Mesenchymal stem cell (in vitro differentiated cells and primary cell): ENCODE measurements at regions not wholly inside any gene's neighbourhood (a gene's known extent, or its start where the extent isn't known, plus 50 kb on each side); places are given as distances from the start of the nearest gene placed in this dataset.

Source experiments
- DNase-seq: peaks from one replicate; pipeline ENCODE4 v3.0.0-alpha.2; 2013
- H2AFZ ChIP-seq: one replicate; pipeline ENCODE4 v1.6.1; 2013; ENCODE audit warnings: low read depth, mild to moderate bottlenecking, control low read depth, inconsistent platforms, low read length, moderate library complexity
- H2AK5ac ChIP-seq: 2 replicates; pipeline ENCODE4 v1.6.1; 2013; ENCODE audit warnings: low read length, moderate library complexity, mild to moderate bottlenecking, inconsistent platforms; ENCODE audit not compliant: severe bottlenecking
- H2BK120ac ChIP-seq: one replicate; pipeline ENCODE4 v1.6.1; 2013; ENCODE audit warnings: low read depth, mild to moderate bottlenecking, inconsistent platforms, low read length, moderate library complexity
- H2BK12ac ChIP-seq, 2 experiments: one replicate each; pipeline ENCODE4 v1.6.1; 2013; ENCODE audit warnings: inconsistent platforms in 2 of 2, low read length in 2 of 2, mild to moderate bottlenecking in 2 of 2, moderate library complexity in 2 of 2, control low read depth in 1 of 2
- H2BK15ac ChIP-seq: one replicate; pipeline ENCODE4 v1.6.1; 2013; ENCODE audit warnings: mild to moderate bottlenecking, low read depth, inconsistent platforms; ENCODE audit not compliant: poor library complexity, severe bottlenecking
- H2BK5ac ChIP-seq: 2 replicates; pipeline ENCODE4 v1.6.1; 2013; ENCODE audit warnings: low read depth, mild to moderate bottlenecking, low read length, control low read depth, inconsistent platforms; ENCODE audit not compliant: poor library complexity, severe bottlenecking
- H3K14ac ChIP-seq, 2 experiments: one replicate each; pipeline ENCODE4 v1.6.1; 2013; ENCODE audit warnings: inconsistent platforms in 2 of 2, low read length in 2 of 2, control low read depth in 1 of 2, mild to moderate bottlenecking in 1 of 2, moderate library complexity in 1 of 2
- H3K18ac ChIP-seq, 2 experiments: one replicate each; pipeline ENCODE4 v1.6.1; 2013; ENCODE audit warnings: inconsistent platforms in 2 of 2, low read length in 2 of 2, control low read depth in 1 of 2, low read depth in 1 of 2, mild to moderate bottlenecking in 1 of 2
- H3K23ac ChIP-seq, 2 experiments: one replicate each; pipeline ENCODE4 v1.6.1; 2013; ENCODE audit warnings: inconsistent platforms in 2 of 2, low read length in 2 of 2, mild to moderate bottlenecking in 2 of 2, moderate library complexity in 2 of 2, control low read depth in 1 of 2
- H3K27ac ChIP-seq: 2 replicates; pipeline ENCODE4 v1.5.1; 2013; ENCODE audit warnings: mild to moderate bottlenecking, moderate library complexity, low read length, control low read depth, inconsistent platforms; ENCODE audit not compliant: poor library complexity, severe bottlenecking
- H3K27me3 ChIP-seq, 2 experiments: 2 replicates each; pipeline versions ENCODE4 v1.6.1 to v1.7.0; 2013; ENCODE audit warnings: low read length in 2 of 2, mild to moderate bottlenecking in 2 of 2, moderate library complexity in 2 of 2, control low read depth in 1 of 2, inconsistent platforms in 1 of 2; ENCODE audit not compliant: control insufficient read depth in 1 of 2, insufficient read depth in 1 of 2
- H3K36me3 ChIP-seq, 2 experiments: 2 replicates each; pipeline versions ENCODE4 v1.6.1 to v1.7.0; 2013; ENCODE audit warnings: low read length in 2 of 2, control low read depth in 1 of 2, inconsistent platforms in 1 of 2, low read depth in 1 of 2, mild to moderate bottlenecking in 1 of 2; ENCODE audit not compliant: insufficient read depth in 2 of 2, control insufficient read depth in 1 of 2
- H3K4ac ChIP-seq, 2 experiments: one replicate each; pipeline ENCODE4 v1.6.1; 2013; ENCODE audit warnings: inconsistent platforms in 2 of 2, low read length in 2 of 2, mild to moderate bottlenecking in 2 of 2, moderate library complexity in 2 of 2, control low read depth in 1 of 2, low read depth in 1 of 2
- H3K4me1 ChIP-seq: 2 replicates; pipeline ENCODE4 v1.6.1; 2013; ENCODE audit warnings: low read depth, low read length, control low read depth; ENCODE audit not compliant: control insufficient read depth, insufficient read depth
- H3K4me2 ChIP-seq: 2 replicates; pipeline ENCODE4 v1.6.1; 2013; ENCODE audit warnings: low read length, mild to moderate bottlenecking, inconsistent platforms; ENCODE audit not compliant: poor library complexity, severe bottlenecking
- H3K4me3 ChIP-seq, 2 experiments: 2 replicates each; pipeline versions ENCODE4 v1.5.1 to v1.7.0; 2013; ENCODE audit warnings: low read length in 2 of 2, mild to moderate bottlenecking in 2 of 2, control low read depth in 1 of 2, low read depth in 1 of 2; ENCODE audit not compliant: insufficient read depth in 1 of 2
- H3K79me1 ChIP-seq: replicated peaks from 2 replicates; pipeline ENCODE4 v1.6.1; 2013; ENCODE audit warnings: mild to moderate bottlenecking, control low read depth, low read length, inconsistent platforms; ENCODE audit not compliant: poor library complexity, severe bottlenecking
- H3K9ac ChIP-seq: 2 replicates; pipeline ENCODE4 v1.7.0; 2013; ENCODE audit warnings: mild to moderate bottlenecking, low read length, moderate library complexity
- H3K9me3 ChIP-seq: 2 replicates; pipeline ENCODE4 v1.7.0; 2013; ENCODE audit warnings: mild to moderate bottlenecking, low read length; ENCODE audit not compliant: control insufficient read depth
- H4K8ac ChIP-seq: one replicate; pipeline ENCODE4 v1.6.1; 2013; ENCODE audit warnings: inconsistent platforms, mild to moderate bottlenecking, low read length, moderate library complexity
- H4K91ac ChIP-seq: one replicate; pipeline ENCODE4 v1.6.1; 2013; ENCODE audit warnings: mild to moderate bottlenecking, low read length, inconsistent platforms
- WGBS: methylation state at CpG from one replicate; pipeline ENCODE4 v1.1.7; 2013; ENCODE audit warnings: mixed read lengths; 5-methylcytosine and 5-hydroxymethylcytosine counted together

DNA sequence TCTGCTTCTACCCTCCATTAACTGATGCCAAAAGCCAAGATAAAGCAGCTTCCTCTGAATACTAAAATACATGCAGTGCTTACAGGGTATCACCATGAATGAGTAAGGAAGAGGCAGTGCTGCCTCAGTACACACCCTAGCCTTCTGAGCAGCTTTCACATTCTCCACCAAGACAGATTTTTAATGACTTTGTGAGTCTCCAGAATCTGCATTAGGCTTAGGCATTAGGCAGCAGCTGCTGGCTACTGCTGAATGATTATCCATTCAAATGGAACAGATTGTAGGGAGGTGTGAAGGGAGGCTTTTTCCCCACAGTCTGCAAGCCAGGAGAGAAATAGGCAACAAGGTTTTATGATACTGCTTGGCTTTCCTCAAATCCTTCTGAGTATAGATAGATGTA lies 1226.7 kb upstream of the LRRN3 start:
- Histone ChIP-seq H2BK12ac (no peak overlapping the region), H3K4me2 (no peak overlapping the region), H3K79me1 (no peaks in the 10 kb centered on the region), H3K4me1 (no peaks in the 10 kb centered on the region), H3K23ac (no peak overlapping the region), H3K4me3 (no peak overlapping the region), H2BK5ac (no peak overlapping the region), H3K4ac (no peak overlapping the region), H3K36me3 (no peaks in the 10 kb centered on the region), H3K27ac (no peak overlapping the region), H3K9me3 (no peaks in the 10 kb centered on the region), H2AFZ (no peak overlapping the region), H3K27me3 (no peaks in the 10 kb centered on the region), H4K91ac (no peak overlapping the region), H3K14ac (no peak overlapping the region), H2BK120ac (no peak overlapping the region), H2BK15ac (no peak overlapping the region), H2AK5ac (no peak overlapping the region), H3K9ac (no peak overlapping the region), H4K8ac (no peak overlapping the region), H3K18ac (no peak overlapping the region)
- DNase-seq: no peak

DNA sequence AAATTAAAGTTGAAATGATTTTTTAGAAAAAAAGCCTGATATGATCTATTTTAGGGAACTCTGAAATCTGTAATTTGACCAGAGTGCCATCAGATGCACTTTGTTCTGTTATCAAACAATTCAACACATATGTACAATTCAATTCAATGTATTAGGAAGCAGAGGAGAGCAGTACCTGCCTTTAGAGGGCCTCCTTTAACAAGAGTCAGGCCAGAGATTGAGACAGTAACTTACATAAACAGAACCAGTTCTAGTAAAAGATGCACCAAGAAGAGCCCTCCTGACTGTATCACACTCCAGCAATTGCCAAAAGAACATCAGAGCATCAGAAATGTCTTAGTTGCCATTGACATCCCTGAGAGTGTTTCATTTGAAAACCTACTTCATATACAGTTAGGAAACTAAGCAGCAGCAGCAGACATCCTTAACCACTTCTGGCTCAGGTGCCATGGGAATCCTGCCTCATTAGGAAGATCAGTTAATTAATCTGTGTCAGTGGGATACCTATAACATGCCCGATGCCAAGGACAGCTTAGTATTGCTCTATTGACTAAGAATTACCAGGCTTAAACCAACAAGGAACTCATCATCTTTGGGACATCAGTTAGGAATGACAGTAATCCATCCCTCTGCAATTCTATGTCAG lies 1222.6 kb upstream of the LRRN3 start:
- Histone ChIP-seq H3K9me3 (no peaks in the 10 kb centered on the region), H2BK5ac (no peak overlapping the region), H2BK120ac (no peak overlapping the region), H3K27ac (no peak overlapping the region), H3K18ac (no peak overlapping the region), H2AK5ac (no peak overlapping the region), H3K4me1 (no peaks in the 10 kb centered on the region), H2AFZ (no peak overlapping the region), H4K91ac (no peak overlapping the region), H4K8ac (no peak overlapping the region), H3K9ac (no peak overlapping the region), H2BK15ac (no peak overlapping the region), H3K27me3 (no peaks in the 10 kb centered on the region), H3K79me1 (no peaks in the 10 kb centered on the region), H3K4me3 (no peak overlapping the region), H3K14ac (no peak overlapping the region), H3K4ac (no peak overlapping the region), H3K36me3 (no peaks in the 10 kb centered on the region), H3K23ac (no peak overlapping the region), H3K4me2 (no peak overlapping the region), H2BK12ac (no peak overlapping the region)
- 100% methylated on average over 1 of the region's 1 CpG for WGBS
- no peak for DNase-seq

DNA sequence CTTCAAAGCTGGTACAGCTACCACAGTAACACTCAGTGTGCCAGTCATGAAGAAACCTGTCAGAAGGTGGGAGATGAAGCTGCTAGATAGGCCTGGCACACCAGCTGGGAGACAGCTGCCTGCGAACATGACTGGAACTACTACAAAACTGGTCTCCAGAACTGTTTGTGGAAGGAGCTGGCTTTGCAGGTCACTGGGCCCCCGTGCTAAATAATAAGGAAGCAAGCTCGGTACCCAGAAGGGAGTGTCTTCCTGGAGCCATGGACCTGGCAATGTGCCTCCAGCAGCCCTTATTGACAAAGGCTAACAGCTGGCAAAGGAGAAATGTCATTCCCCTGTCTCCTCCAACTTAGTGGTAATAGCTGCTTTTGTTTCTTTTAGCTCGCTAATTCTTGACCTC lies 1217.6 kb upstream of the LRRN3 start:
- H3K18ac ChIP-seq: no peak overlapping the region
- 82% methylated on average over 4 of the region's 4 CpGs for WGBS
- no peak overlapping the region for H4K91ac ChIP-seq
- H3K23ac ChIP-seq: no peak overlapping the region
- H3K9ac ChIP-seq: no peak overlapping the region
- H3K27me3 ChIP-seq: no peaks in the 10 kb centered on the region
- H3K27ac ChIP-seq: no peak overlapping the region
- no peaks in the 10 kb centered on the region for H3K4me1 ChIP-seq
- H2BK5ac ChIP-seq: no peak overlapping the region
- no peak overlapping the region for H3K4me3 ChIP-seq
- no peak overlapping the region for H4K8ac ChIP-seq
- H2BK12ac ChIP-seq: no peak overlapping the region
- H2AFZ ChIP-seq: no peak overlapping the region
- no peak overlapping the region for H2AK5ac ChIP-seq
- H3K9me3 ChIP-seq: no peaks in the 10 kb centered on the region
- no peak overlapping the region for H3K4ac ChIP-seq
- no peaks in the 10 kb centered on the region for H3K79me1 ChIP-seq
- H2BK15ac ChIP-seq: peak overlapping the region; percentile 7
- DNase-seq: no peak
- no peak overlapping the region for H3K4me2 ChIP-seq
- no peak overlapping the region for H3K14ac ChIP-seq
- H3K36me3 ChIP-seq: no peaks in the 10 kb centered on the region
- H2BK120ac ChIP-seq: no peak overlapping the region

DNA sequence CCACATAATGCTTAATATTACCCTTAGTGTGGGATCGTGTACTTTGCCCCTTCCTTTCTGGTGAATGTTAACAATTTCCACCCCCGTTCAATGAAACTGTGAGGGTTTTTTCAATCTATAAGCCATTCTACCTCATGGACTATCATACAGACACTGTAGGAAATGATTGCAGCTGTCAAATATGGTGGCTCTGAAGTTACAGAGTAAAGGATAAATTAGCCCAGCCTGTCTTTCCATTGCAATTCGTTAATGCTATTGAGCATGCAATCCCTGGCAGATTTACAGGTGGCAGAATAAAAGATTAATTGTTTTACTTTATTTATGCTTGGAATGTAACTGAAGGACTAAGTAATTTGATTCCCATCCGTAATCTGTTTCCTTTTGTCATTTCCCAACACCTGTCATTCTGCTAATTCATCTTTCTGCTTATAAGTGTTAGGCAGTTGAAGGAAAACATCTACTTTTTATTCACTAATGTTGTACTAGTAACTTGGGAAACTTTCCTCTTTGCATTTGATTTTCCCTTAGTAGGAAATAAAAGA lies 1211.6 kb upstream of the LRRN3 start:
- 83% methylated on average over 2 of the region's 4 CpGs for WGBS

More for the DNA sequence above, 1211.6 kb upstream of the LRRN3 start:
- no peak overlapping the region for H3K9ac ChIP-seq
- H3K18ac ChIP-seq: no peak overlapping the region
- no peak overlapping the region for H2BK5ac ChIP-seq
- H2BK120ac ChIP-seq: no peak overlapping the region
- H3K14ac ChIP-seq: no peak overlapping the region
- H3K27me3 ChIP-seq: no peaks in the 10 kb centered on the region
- no peak overlapping the region for H2AFZ ChIP-seq
- H4K8ac ChIP-seq: no peak overlapping the region
- no peak overlapping the region for H4K91ac ChIP-seq
- no peak overlapping the region for H2BK15ac ChIP-seq
- no peaks in the 10 kb centered on the region for H3K4me1 ChIP-seq
- no peaks in the 10 kb centered on the region for H3K9me3 ChIP-seq
- no peak overlapping the region for H3K4ac ChIP-seq
- no peak overlapping the region for H2AK5ac ChIP-seq
- no peak overlapping the region for H3K4me2 ChIP-seq
- no peaks in the 10 kb centered on the region for H3K36me3 ChIP-seq
- no peak overlapping the region for H3K23ac ChIP-seq
- H3K27ac ChIP-seq: no peak overlapping the region
- H3K79me1 ChIP-seq: no peaks in the 10 kb centered on the region
- no peak overlapping the region for H3K4me3 ChIP-seq
- no peak for DNase-seq
- no peak overlapping the region for H2BK12ac ChIP-seq
